Fibroblast of skin of left biceps (primary cell): ENCODE measurements at regions not wholly inside any gene's neighbourhood (a gene's known extent, or its start where the extent isn't known, plus 50 kb on each side); places are given as distances from the start of the nearest gene placed in this dataset.

Experiments used
- DNase-seq, 2 experiments: peaks; one replicate each; pipeline ENCODE4 v3.0.0-alpha.2; 2013; ENCODE audit warnings: low read depth in 2 of 2

DNA sequence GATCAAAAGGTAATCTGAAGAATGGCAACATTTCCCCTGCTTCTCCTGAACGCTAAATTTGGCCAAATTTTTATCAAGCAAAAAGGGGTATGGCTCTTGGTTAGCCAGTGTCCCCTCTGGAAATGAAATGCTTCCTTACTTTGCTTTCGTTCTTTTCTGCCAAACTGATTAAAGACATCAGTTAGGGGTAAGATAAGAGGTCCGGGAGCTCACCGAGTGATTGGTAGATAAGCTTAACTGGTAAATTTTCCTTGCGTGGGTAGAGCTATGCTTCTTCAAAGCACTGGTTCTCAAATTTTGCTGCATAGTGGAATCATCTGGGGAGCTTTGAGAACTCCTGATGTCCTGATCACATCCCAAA is 62.7 kb upstream of the MAPRE2 start:
- no peak for DNase-seq

DNA sequence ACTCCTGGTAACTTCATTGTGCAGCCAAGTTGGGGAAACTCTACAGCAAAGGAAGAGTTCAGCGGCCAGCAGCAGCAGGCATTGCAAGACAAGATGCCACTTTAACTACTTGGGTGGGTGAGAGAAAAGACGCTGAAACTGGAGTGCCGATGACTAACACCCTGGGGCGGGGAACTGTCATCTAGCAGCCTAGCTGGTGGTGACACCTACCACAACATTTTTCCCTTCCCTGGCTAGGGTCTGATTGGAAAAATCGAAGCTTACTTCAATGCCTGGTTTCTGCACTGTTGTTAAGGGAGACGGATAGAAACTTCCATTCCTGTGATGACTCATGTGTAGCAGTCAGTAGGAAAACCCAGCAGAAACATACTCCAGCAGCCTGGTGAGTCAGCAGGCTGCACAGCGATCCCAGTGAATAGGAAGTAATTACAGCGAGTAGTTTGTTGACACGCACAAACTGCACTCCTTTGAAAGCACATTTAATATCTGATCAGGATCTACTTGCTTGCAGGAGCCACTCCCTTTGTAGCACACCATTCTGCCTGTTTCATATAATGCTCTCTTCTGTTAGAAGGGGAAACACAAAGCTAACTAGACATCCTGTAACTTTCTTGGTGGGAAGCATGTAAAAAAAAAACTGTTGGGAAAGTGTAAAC is 62.1 kb upstream of the MAPRE2 start:
- DNase-seq: peak; percentile 70 to 71

DNA sequence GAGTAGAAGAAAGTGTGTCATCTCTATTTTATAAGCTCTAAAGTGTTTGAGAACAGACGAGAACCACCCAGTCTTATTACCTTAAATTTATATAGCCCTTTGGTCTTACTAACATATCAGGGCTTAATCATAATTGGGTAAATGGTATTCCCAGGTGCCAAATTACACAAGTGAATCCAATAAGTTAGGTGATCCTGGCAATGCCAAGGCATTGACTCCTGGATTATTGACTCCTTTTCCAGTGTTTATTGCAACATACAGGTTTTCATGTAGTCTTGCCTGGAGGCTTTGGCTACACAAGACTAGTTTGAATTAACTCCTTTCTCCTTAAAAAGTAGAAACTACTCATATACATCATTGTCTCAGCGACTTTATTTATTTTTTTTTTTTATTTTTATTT is 59.7 kb upstream of the MAPRE2 start:
- DNase-seq: no peak

DNA sequence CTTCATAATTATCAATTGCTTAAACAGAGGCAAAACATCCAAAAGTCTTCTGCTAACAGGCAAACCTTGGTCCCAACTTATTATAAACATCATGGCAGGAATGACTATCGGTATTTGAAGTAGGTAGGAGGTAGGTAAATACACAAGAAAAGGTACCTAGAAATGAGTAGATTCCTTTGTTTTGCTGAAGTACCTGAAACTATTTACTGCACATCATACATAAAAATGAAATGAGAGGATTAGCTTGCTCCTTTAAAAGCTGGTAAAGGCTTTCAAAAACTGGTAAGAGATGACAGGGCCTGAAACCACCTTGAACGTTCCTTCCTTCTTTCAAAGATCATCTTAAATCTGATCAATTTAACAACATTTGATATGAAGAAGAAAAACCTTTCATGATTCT is 55.2 kb upstream of the MAPRE2 start:
- no peak for DNase-seq

DNA sequence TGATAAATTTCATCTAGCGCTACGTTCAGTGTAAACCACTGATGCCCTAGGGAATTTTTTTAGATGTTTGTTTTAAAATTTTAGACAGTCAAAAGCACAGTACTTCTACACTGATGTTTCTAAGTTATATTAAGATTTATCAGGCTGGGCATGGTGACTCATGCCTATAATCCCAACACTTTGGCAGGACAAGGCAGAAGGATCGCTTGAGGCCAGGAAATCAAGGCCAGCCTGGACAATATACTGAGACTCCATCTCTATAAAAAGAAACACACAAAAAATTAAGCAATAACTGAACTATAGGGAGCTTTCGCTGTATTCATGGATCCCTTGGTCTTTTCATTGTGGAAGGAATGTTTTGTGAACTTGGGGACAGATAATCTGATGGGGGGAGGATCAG is 50.6 kb upstream of the MAPRE2 start:
- no peak for DNase-seq

DNA sequence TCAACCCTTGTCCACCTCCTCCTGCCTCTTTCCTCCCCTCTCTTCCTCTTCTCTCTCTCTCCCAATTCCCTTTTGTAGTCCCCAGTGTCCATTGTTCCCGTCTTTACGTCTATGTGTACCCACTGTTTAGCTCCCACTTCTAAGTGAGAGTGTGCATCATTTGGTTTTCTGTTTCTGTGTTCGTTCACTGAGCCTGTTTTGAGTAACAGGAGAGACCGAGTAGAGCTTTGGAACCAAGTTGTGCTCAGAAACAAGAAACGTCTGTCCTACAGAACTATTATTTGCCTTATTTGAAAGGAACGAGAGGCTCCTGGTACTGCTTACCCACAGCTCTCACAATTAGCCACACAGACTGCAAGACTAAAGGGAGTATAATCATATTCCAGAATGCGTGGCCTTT is 50.1 kb upstream of the MAPRE2 start:
- DNase-seq: no peak
